GM12874 (cell line): ENCODE measurements at regions not wholly inside any gene's neighbourhood (a gene's known extent, or its start where the extent isn't known, plus 50 kb on each side); places are given as distances from the start of the nearest gene placed in this dataset.

Source experiments
- TF ChIP-seq, protein P1 (sequence below): IDR thresholded peaks from 2 replicates; pipeline ENCODE4 v1.5.1; 2011; ENCODE audit warnings: low read depth, mild to moderate bottlenecking, control low read depth, low read length, moderate library complexity; ENCODE audit not compliant: insufficient read depth

DNA sequence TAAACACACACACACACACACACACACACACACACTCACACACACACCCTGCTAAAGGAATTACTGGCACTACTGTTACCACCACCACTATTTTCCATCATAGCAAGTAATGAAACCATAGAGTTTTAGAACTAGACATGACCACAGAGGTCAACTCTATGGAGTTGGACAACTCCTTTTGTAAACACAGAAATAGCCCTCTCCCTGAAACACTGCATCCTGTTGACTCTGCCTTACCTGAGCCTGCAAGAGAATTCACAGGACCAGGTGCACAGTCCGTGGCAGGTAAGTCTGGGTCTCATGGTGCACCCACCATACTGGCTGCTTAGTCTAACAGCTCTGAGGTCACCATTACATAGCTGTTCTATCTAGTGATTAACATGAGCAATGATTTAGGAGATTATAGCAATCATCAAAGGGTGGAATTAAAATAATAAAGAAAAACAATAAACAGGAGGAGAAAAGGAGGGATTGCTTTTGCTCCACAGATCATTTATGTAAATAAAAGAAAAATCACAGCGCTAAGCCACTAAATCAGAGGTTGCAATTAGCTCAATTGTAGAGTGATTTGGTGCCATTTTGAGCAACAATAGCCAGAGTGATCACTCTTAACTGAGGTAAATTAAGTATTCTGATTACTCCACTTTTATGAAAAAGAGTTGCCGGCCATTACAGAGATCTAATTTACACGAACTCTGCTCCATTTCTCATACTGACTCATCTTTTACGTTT lies 340.0 kb upstream of the RASGEF1B start:
- TF ChIP-seq, protein P1, sequence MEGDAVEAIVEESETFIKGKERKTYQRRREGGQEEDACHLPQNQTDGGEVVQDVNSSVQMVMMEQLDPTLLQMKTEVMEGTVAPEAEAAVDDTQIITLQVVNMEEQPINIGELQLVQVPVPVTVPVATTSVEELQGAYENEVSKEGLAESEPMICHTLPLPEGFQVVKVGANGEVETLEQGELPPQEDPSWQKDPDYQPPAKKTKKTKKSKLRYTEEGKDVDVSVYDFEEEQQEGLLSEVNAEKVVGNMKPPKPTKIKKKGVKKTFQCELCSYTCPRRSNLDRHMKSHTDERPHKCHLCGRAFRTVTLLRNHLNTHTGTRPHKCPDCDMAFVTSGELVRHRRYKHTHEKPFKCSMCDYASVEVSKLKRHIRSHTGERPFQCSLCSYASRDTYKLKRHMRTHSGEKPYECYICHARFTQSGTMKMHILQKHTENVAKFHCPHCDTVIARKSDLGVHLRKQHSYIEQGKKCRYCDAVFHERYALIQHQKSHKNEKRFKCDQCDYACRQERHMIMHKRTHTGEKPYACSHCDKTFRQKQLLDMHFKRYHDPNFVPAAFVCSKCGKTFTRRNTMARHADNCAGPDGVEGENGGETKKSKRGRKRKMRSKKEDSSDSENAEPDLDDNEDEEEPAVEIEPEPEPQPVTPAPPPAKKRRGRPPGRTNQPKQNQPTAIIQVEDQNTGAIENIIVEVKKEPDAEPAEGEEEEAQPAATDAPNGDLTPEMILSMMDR: no peak

DNA sequence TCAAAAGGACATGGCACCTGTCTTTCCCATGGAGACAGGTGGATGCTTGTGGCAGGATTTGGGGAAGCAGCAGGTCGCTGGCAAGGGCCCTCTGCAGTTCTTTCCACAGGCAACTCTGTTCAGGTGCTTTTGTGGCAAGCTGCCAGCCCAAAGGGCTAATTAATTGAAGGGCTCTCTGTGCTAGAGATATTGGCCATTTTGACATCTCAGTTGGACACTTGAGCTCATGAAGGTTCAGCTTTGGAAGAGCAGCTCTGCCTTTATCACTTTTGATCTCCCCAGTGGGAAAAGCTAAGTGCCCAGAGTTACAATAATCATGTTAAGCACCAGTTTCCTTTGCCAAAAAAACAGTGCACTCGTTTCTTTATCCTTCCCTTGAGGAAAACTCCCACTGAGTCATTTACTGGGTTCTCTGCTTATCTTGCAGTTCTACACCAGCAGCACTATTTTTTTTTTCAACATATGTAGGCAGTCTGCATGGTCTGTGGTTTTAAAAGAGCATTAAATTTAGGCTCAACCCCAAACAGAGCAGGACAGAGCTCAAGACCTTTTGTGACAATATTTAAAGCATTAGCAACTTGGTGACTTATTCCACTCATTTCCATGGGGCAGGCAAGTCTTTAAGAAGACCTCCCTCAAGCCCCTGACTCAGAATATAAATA lies 336.4 kb upstream of the RASGEF1B start:
- TF ChIP-seq, protein P1: no peak

DNA sequence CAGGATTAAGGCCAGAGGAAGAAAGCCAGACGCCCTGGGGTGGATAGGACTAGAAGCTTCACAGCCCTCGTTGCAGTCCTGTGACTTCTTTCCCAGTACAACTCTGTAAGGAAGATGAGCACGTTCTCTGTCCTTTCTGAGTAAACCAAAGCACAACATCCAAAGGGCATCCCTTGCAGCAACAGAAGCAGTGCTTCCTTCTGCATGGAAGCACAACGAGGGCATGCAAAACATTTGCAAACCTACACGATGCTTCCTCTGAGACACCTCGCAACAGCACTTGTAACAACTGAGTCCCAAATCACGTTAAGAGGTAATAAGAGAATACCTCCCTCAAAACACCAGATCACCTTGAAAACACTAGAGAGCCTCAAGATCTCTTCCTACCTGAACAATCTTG lies 335.7 kb upstream of the RASGEF1B start:
- TF ChIP-seq, protein P1: no peak

GRCh38 chr4:81806485-81806884 lies 334.8 kb upstream of the RASGEF1B start:
- TF ChIP-seq, protein P1: no peak

- TF ChIP-seq, protein P1: no peak
Observed at GRCh38 chr4:81804849-81805248, 333.1 kb upstream of the RASGEF1B start.

- TF ChIP-seq, protein P1: no peak
Observed at GRCh38 chr4:81802285-81802846, 330.7 kb upstream of the RASGEF1B start.

- TF ChIP-seq, protein P1: no peak
Observed at GRCh38 chr4:81799371-81799770, 327.7 kb upstream of the RASGEF1B start.
